B cell (primary cell): ENCODE measurements at regions not wholly inside any gene's neighbourhood (a gene's known extent, or its start where the extent isn't known, plus 50 kb on each side); places are given as distances from the start of the nearest gene placed in this dataset.

Experiments used
- ATAC-seq: fragments of 200-7000 bp; cut with Tn5 transposase; one replicate; pipeline ENCODE4 v1.10.0; 2021; ENCODE audit warnings: low read depth, mild to moderate bottlenecking, moderate number of reproducible peaks, moderate library complexity
- CTCF ChIA-PET: fragments of 350-600 bp; sonication (Branson Sonifier 250); formaldehyde crosslinking; loops from one replicate; lab custom pipeline; 2021; ENCODE audit warnings: antibody characterized with exemption, inconsistent platforms; lab: Charles Lee
- POLR2A ChIA-PET: fragments of 350-600 bp; sonication (Branson Sonifier 250); formaldehyde crosslinking; loops from one replicate; lab custom pipeline; 2021; ENCODE audit warnings: antibody characterized with exemption; lab: Charles Lee
- DNase-seq: peaks from one replicate; pipeline ENCODE4 v3.0.0; 2013
- H2AFZ ChIP-seq: 2 replicates; pipeline ENCODE4 v1.6.1; 2012; ENCODE audit warnings: mild to moderate bottlenecking, low read depth, low read length; ENCODE audit not compliant: insufficient read depth, poor library complexity, severe bottlenecking
- H3K27ac ChIP-seq, 2 donors: 1 replicate in 1 of 2; 2 replicates in 1 of 2; pipeline ENCODE4 v1.5.1; 2012 to 2013; ENCODE audit warnings: low read length in 2 of 2, mild to moderate bottlenecking in 2 of 2, moderate library complexity in 1 of 2
- H3K27me3 ChIP-seq, 4 experiments: fragments of 200-600 bp in 1 of 4; sonication (generic) in 1 of 4; replicated peaks in 1 of 4; 1 replicate in 2 of 4; 2 replicates in 2 of 4; pipeline versions ENCODE4 v1.6.1 to v1.7.0; 2013 to 2016; ENCODE audit warnings: low read length in 3 of 4, mild to moderate bottlenecking in 2 of 4, mixed read lengths in 1 of 4, moderate library complexity in 1 of 4; ENCODE audit not compliant: insufficient read depth in 4 of 4, control insufficient read depth in 3 of 4; ENCODE audit errors: control extremely low read depth in 1 of 4
- H3K36me3 ChIP-seq, 2 experiments: replicated peaks in 1 of 2; 1 replicate in 1 of 2; 2 replicates in 1 of 2; pipeline versions ENCODE4 v1.6.1 to v1.7.1; 2013; ENCODE audit warnings: low read length in 1 of 2; ENCODE audit not compliant: insufficient read depth in 2 of 2, control insufficient read depth in 1 of 2; ENCODE audit errors: control extremely low read depth in 1 of 2, extremely low read depth in 1 of 2
- H3K4me1 ChIP-seq, 2 donors: fragments of 200-600 bp in 1 of 2; sonication (generic) in 1 of 2; 1 replicate in 1 of 2; 2 replicates in 1 of 2; pipeline versions ENCODE4 v1.5.1 to v1.6.1; 2013 to 2017; ENCODE audit warnings: low read length in 2 of 2; ENCODE audit not compliant: control insufficient read depth in 2 of 2, insufficient read depth in 2 of 2
- H3K4me2 ChIP-seq: replicated peaks from 2 replicates; pipeline ENCODE3; 2012; ENCODE audit warnings: mild to moderate bottlenecking, low read depth, low read length; ENCODE audit not compliant: poor library complexity, severe bottlenecking
- H3K4me3 ChIP-seq, 5 experiments: fragments of 200-600 bp in 1 of 5; sonication (generic) in 1 of 5; 1 replicate in 3 of 5; 2 replicates in 2 of 5; pipeline versions ENCODE4 v1.5.1 to v1.7.0; 2011 to 2016; ENCODE audit warnings: low read length in 4 of 5, mild to moderate bottlenecking in 4 of 5, low read depth in 2 of 5, control low read depth in 1 of 5, moderate library complexity in 1 of 5; ENCODE audit not compliant: insufficient read depth in 1 of 5; ENCODE audit errors: control extremely low read depth in 1 of 5, extremely low read depth in 1 of 5
- H3K79me2 ChIP-seq: fragments of 200-600 bp; sonication (generic); one replicate; pipeline ENCODE4 v1.6.0; 2016; ENCODE audit warnings: low read length; ENCODE audit not compliant: control insufficient read depth, insufficient read depth
- H3K9ac ChIP-seq: fragments of 200-600 bp; sonication (generic); 2 replicates; pipeline ENCODE4 v1.6.1; 2017; ENCODE audit warnings: mild to moderate bottlenecking, low read length, moderate library complexity
- H3K9me3 ChIP-seq, 3 donors: one replicate each; pipeline versions ENCODE4 v1.6.1 to v1.7.1; 2013; ENCODE audit warnings: low read length in 2 of 3; ENCODE audit not compliant: control insufficient read depth in 2 of 3, insufficient read depth in 1 of 3; ENCODE audit errors: control extremely low read depth in 1 of 3
- H4K20me1 ChIP-seq: 2 replicates; pipeline ENCODE4 v1.6.0; 2012; ENCODE audit warnings: mild to moderate bottlenecking, low read length; ENCODE audit not compliant: insufficient read depth, control insufficient read depth, poor library complexity, severe bottlenecking
- H3K27ac Mint-ChIP-seq: one replicate; pipeline ENCODE4 v1.8.0; 2021; ENCODE audit warnings: mixed read lengths
- H3K27me3 Mint-ChIP-seq: one replicate; pipeline ENCODE4 v1.8.0; 2021; ENCODE audit warnings: mixed read lengths
- H3K4me1 Mint-ChIP-seq: one replicate; pipeline ENCODE4 v1.8.0; 2021; ENCODE audit warnings: mixed read lengths
- H3K4me3 Mint-ChIP-seq: one replicate; pipeline ENCODE4 v1.8.0; 2021; ENCODE audit warnings: mixed read lengths
- H3K9me3 Mint-ChIP-seq: one replicate; pipeline ENCODE4 v1.8.0; 2022; ENCODE audit warnings: mixed read lengths; ENCODE audit not compliant: insufficient read depth
- EZH2 ChIP-seq: IDR thresholded peaks from 2 replicates; pipeline ENCODE4 v1.6.1; 2012; ENCODE audit warnings: borderline replicate concordance, low read depth, mild to moderate bottlenecking, moderate library complexity, low read length; ENCODE audit not compliant: insufficient read depth, poor library complexity, severe bottlenecking
- WGBS: methylation state at CpG from one replicate; pipeline ENCODE4 v1.1.5; 2013; ENCODE audit warnings: missing lambda C conversion rate; ENCODE audit not compliant: insufficient coverage; 5-methylcytosine and 5-hydroxymethylcytosine counted together
- intact Hi-C: fragments of 100-400 bp; cut with micrococcal nuclease; formaldehyde crosslinking; loops from one replicate; pipeline ENCODE4 v1.10.0; 2022
- TF ChIP-seq, protein P1 (sequence below): fragments of 200-600 bp; IDR thresholded peaks from one replicate; pipeline ENCODE4 v1.8.0; 2022; ENCODE audit warnings: antibody characterized with exemption, mild to moderate bottlenecking

DNA sequence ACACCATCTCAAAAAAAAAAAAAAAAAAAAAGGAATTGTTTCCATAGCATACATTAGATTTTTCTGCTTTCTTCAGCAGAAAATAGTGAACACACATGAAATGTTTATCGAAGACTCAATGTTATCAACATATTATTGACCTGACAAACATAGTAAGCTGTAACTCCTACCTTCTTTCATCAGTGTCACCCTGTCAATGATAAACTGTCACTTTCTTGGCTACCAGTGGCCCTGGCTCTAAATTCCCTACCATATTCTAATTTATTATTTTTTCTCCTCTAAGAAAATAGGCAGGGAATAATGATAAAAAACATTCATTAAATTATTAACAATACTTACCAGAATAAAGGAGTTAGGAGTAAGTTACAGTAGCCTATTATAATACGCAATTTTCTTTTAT, 127.3 kb upstream of the KLHL1 start:
- no peak overlapping the region for H3K4me3 ChIP-seq
- TF ChIP-seq EZH2, result no peak
- TF ChIP-seq, protein P1, sequence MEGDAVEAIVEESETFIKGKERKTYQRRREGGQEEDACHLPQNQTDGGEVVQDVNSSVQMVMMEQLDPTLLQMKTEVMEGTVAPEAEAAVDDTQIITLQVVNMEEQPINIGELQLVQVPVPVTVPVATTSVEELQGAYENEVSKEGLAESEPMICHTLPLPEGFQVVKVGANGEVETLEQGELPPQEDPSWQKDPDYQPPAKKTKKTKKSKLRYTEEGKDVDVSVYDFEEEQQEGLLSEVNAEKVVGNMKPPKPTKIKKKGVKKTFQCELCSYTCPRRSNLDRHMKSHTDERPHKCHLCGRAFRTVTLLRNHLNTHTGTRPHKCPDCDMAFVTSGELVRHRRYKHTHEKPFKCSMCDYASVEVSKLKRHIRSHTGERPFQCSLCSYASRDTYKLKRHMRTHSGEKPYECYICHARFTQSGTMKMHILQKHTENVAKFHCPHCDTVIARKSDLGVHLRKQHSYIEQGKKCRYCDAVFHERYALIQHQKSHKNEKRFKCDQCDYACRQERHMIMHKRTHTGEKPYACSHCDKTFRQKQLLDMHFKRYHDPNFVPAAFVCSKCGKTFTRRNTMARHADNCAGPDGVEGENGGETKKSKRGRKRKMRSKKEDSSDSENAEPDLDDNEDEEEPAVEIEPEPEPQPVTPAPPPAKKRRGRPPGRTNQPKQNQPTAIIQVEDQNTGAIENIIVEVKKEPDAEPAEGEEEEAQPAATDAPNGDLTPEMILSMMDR, result no peak
- WGBS, result 100% methylated on average over 1 of the region's 2 CpGs
- H3K9me3 ChIP-seq, result no peaks in the 10 kb centered on the region
- no peaks in the 10 kb centered on the region for H3K27me3 Mint-ChIP-seq
- no peak overlapping the region for H2AFZ ChIP-seq
- no peak overlapping the region for H3K4me3 Mint-ChIP-seq
- no peaks in the 10 kb centered on the region for H3K9me3 Mint-ChIP-seq
- H3K4me1 Mint-ChIP-seq, result no peaks in the 10 kb centered on the region
- POLR2A ChIA-PET, result no interaction called here
- CTCF ChIA-PET, result no interaction called here
- H3K27ac Mint-ChIP-seq, result no peak overlapping the region
- ATAC-seq (no peak), DNase-seq (no peak)
- H3K27me3 ChIP-seq, result no peaks in the 10 kb centered on the region
- no peak overlapping the region for H3K9ac ChIP-seq
- H3K27ac ChIP-seq, result no peak overlapping the region
- H4K20me1 ChIP-seq, result no peaks in the 10 kb centered on the region
- no peaks in the 10 kb centered on the region for H3K79me2 ChIP-seq
- H3K36me3 ChIP-seq, result no peaks in the 10 kb centered on the region
- intact Hi-C loops, result no loop called here
- no peaks in the 10 kb centered on the region for H3K4me1 ChIP-seq
- no peak overlapping the region for H3K4me2 ChIP-seq

DNA sequence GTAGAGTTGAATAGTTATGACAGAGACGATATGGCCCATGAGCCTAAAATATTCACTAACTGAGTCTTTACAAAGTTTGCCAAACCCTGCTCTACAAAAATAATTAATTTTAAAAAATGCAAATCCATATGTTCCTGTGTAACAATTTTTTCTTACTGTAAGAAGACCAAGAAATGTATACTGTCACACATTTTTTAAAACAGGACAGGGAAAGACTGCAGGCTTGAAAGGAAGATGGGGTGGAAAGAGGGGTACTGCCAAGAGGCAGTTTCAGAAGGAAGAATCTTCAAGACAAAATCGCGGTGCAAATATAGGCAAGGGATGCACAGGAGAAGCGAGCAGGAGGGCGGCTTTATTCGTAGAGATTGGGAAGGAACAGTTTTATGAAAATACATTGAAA, 115.7 kb upstream of the KLHL1 start:
- Histone ChIP-seq H3K4me3 (no peak overlapping the region), H2AFZ (no peak overlapping the region), H3K9me3 (peaks cover 0 to 3% (median 0%) of the 10 kb centered on the region in 3 donors), H4K20me1 (no peaks in the 10 kb centered on the region), H3K79me2 (no peaks in the 10 kb centered on the region), H3K27me3 (no peaks in the 10 kb centered on the region), H3K27ac (no peak overlapping the region), H3K9ac (no peak overlapping the region), H3K36me3 (no peaks in the 10 kb centered on the region), H3K4me1 (no peaks in the 10 kb centered on the region), H3K4me2 (no peak overlapping the region)
- Mint-ChIP-seq H3K27me3 (no peaks in the 10 kb centered on the region), H3K27ac (no peak overlapping the region), H3K4me3 (no peak overlapping the region), H3K9me3 (peaks cover 2% of the 10 kb centered on the region), H3K4me1 (no peaks in the 10 kb centered on the region)
- ChIA-PET CTCF (no interaction called here), POLR2A (no interaction called here)
- intact Hi-C loops, result no loop called here
- 100% methylated on average over 5 of the region's 6 CpGs for WGBS
- DNase-seq (no peak), ATAC-seq (no peak)
- TF ChIP-seq, protein P1, result no peak
- no peak for TF ChIP-seq EZH2
